K562 (cell line): ENCODE measurements at regions not wholly inside any gene's neighbourhood (a gene's known extent, or its start where the extent isn't known, plus 50 kb on each side); places are given as distances from the start of the nearest gene placed in this dataset.

Source experiments
- MTA2 ChIP-seq: fragments of 450-650 bp; IDR thresholded peaks from 2 replicates; pipeline ENCODE4 v1.6.1; 2016; ENCODE audit warnings: low read depth
- POLR2AphosphoS2 ChIP-seq: IDR thresholded peaks from 2 replicates; pipeline ENCODE4 v1.6.1; 2012; ENCODE audit warnings: low read length, improper control_type of control experiment
- RBM14 ChIP-seq: fragments of 200-400 bp; formaldehyde crosslinking; IDR thresholded peaks from 2 replicates; pipeline ENCODE4 v1.6.1; 2018; ENCODE audit warnings: low read depth, mild to moderate bottlenecking, low read length, moderate library complexity, borderline replicate concordance; ENCODE audit not compliant: insufficient read depth
- SMARCE1 ChIP-seq: fragments of 450-650 bp; IDR thresholded peaks from 2 replicates; pipeline ENCODE4 v1.7.1; 2016; ENCODE audit warnings: mild to moderate bottlenecking
- ZNF217 ChIP-seq: sonication (generic); formaldehyde crosslinking; IDR thresholded peaks from 2 replicates; pipeline ENCODE4 v1.8.0; 2022; ENCODE audit warnings: mild to moderate bottlenecking, missing genetic modification reagents
- TF ChIP-seq, protein P1 (sequence below), 2 experiments: fragments of 450-650 bp; IDR thresholded peaks; 2 replicates each; pipeline ENCODE4 v1.6.1; 2016

DNA sequence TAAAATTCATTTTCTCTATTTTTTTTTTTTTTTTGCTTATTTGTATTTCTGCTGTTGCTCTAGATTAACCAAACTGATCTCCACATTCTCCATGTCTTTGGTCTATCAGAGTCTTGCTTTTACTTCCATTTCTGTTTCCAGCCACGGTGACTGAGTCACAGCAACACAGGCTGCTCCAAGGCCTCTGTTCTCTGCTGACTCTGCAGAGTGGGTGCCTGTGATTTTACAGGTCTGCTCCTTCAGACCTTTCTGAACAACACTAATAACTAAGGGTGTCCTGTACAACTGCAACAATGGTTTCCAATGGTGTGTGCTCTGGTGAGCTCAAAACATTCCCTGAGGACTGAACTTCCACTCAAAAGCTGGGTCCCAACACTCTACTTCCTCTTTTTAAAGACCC is 102.3 kb upstream of the BMP2 start:
- no peak for TF ChIP-seq MTA2
- TF ChIP-seq RBM14, result no peak
- TF ChIP-seq SMARCE1, result no peak
- no peak for TF ChIP-seq POLR2AphosphoS2
- no peak for TF ChIP-seq ZNF217 (CRISPR knock-in tag)
- TF ChIP-seq, protein P1, sequence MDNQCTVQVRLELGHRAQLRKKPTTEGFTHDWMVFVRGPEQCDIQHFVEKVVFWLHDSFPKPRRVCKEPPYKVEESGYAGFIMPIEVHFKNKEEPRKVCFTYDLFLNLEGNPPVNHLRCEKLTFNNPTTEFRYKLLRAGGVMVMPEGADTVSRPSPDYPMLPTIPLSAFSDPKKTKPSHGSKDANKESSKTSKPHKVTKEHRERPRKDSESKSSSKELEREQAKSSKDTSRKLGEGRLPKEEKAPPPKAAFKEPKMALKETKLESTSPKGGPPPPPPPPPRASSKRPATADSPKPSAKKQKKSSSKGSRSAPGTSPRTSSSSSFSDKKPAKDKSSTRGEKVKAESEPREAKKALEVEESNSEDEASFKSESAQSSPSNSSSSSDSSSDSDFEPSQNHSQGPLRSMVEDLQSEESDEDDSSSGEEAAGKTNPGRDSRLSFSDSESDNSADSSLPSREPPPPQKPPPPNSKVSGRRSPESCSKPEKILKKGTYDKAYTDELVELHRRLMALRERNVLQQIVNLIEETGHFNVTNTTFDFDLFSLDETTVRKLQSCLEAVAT (IDR thresholded peaks at IDR 0.05), result no peak
